ENCODE measurements at regions not wholly inside any gene's neighbourhood (a gene's known extent, or its start where the extent isn't known, plus 50 kb on each side); places are given as distances from the start of the nearest gene placed in this dataset.
A peak's percentile ranks its signal among the peaks of the same experiment; 100 is the strongest.
"Not testable (repeated sequence)": the region's sequence is repeated elsewhere in the genome, so short reads cannot be mapped to it uniquely, and the experiment has no call there.

DNA sequence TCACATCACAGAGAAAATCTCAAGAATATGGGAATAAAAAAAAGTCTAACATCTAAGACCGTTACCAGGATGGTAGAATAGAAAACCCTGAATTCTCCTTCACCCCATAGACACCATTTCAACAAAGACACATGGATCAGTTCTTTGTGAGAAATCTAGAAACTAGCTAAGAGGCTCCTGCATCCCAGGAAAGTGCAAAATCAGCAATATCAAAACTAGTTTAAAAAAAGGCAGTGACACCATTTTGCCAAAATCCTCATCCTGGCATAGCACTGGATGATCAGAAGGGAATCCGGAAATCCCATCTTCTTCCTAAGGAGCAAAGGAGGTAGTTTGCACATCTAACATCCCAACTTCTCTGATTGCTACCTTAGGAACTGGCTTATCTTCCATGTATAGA lies 88.9 kb upstream of the MAGEE2 start:
- no peak for DNase-seq (ENCODE audit: low spot score)

DNA sequence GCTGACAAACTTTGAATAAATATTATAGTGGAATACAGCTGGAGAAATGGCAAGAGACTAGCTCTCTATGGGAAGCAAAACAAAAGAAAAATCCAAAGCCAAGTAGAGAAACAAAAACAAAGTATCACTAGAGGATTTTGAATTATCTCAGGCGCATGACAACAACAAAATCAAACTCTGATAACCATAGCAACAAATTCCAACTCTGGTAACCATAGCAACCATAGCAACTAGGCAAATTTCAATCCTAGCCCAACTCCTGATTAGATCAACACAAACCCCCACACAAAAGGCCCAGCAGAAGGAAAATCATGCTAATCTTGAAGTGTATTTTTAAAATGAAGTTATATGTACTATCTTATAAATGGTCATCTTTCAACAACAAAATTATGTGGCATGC lies 98.4 kb upstream of the MAGEE2 start:
- DNase-seq (ENCODE audit: low spot score), result no peak

DNA sequence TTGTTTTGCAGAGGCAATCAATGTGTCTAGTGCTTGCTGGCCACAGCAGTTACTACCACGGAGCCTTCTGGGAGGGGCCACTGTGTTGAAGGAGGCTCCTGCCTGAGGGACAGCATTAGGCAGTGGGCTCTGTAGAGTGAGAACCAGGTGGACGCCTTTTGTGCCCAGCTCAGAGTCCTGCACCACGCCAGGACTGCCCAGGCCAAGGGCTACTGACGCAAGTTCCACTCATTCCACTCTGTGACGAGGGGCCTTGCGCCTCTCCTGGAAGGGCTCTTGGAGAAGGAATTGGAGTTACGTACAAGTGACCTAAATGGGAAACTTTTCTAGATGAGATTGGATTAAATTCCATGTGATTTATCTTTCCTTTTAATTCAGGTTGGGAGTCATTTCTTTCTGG lies 102.8 kb upstream of the MAGEE2 start:
- no peak for DNase-seq (ENCODE audit: low spot score)

GRCh38 chrX:75892749-75893148 lies 107.7 kb upstream of the MAGEE2 start:
- no peak for DNase-seq (ENCODE audit: low spot score)

DNA sequence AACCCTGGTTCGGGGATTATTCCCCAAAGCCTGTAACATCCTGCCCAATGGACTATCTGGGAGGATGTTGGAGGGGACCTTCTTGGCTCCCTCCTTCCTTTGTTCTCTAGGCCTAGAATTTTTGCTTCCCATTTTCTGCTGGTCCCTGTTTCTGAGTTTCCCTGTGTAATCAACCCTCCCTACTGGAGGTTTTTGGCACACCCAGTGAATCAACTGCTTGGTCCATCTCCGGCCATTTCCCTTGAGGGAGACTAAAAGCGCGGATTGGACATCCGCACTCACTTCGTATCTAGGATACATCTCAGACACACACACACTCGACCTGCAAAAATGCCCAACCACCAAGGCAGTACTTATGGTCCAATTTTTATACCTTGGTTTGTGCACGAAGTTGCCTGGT lies 108.2 kb upstream of the MAGEE2 start:
- no peak for DNase-seq (ENCODE audit: low spot score)

GRCh38 chrX:75911716-75912115 lies 126.7 kb upstream of the MAGEE2 start:
- no peak for DNase-seq (ENCODE audit: low spot score)

DNA sequence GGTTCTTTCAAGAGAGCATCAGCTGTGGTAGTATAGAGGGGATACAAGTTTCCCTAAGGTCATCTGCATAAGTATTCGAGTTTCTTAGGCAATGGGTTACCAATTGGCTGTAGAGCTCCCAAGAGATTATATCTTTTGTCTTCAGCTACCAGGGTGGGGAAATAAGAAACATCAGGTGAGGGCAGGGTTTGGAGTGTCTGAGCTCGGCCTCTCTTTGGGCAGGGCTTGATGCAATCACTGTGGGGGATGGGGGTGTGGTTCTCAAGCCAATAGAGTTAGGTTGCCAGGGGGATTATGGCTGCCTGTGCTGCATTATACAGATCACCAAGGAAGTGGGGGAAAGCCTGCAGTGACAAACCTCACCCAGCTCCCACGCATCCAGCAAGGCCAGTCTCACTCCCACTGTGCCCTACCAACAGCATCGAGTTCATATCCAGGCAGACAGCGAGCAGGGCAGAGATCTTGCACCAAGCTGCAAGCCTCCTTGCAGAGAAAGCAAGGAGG lies 172.1 kb upstream of the MAGEE2 start:
- no peak for DNase-seq (ENCODE audit: low spot score)

- DNase-seq (ENCODE audit: low spot score), result not testable (repeated sequence)
These were observed 176.3 kb upstream of the MAGEE2 start for GRCh38 chrX:75961321-75961720.

DNA sequence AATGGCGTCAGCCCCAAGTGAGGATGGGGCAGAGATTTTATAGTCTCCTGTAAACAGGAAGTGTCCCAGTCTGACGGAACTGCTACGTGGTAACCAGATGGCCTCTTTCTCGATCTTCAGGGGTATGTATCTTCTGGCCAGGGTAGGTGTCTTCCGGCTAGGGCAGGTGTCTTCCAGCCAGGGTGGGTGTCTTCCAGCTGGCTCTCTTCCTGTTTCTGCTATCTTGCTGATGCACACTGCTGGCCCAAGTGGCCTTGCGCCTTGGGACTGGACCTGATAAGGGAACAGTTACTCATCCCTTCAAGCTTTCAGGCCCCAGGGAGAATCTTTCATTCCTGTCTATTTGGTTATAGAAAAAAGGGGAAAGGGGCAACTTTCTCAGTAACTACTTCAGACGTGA lies 178.7 kb upstream of the MAGEE2 start:
- no peak for DNase-seq (ENCODE audit: low spot score)

DNA sequence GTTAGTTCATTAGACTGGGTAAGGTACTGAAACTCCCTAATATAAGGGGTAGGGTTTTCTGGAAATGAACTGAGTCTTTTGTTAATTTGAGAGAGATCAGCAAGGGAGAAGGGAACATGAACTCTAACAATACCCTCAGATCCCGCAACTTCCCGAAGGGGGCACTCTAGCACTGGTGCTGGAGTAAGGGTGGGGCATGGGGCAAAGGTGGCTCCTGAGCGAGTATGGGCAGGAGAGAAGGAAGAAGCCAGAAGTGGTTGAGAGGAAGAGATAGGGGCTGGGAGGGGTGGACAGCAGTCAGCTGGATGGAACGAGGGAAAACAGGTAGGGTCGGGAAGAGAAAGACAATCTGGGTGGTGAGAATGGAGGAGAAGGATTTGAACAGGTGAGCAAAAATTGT lies 183.2 kb upstream of the MAGEE2 start:
- no peak for DNase-seq (ENCODE audit: low spot score)

GRCh38 chrX:75986976-75987375 lies 185.9 kb upstream of the PBDC1 start:
- DNase-seq (ENCODE audit: low spot score), result no peak

DNA sequence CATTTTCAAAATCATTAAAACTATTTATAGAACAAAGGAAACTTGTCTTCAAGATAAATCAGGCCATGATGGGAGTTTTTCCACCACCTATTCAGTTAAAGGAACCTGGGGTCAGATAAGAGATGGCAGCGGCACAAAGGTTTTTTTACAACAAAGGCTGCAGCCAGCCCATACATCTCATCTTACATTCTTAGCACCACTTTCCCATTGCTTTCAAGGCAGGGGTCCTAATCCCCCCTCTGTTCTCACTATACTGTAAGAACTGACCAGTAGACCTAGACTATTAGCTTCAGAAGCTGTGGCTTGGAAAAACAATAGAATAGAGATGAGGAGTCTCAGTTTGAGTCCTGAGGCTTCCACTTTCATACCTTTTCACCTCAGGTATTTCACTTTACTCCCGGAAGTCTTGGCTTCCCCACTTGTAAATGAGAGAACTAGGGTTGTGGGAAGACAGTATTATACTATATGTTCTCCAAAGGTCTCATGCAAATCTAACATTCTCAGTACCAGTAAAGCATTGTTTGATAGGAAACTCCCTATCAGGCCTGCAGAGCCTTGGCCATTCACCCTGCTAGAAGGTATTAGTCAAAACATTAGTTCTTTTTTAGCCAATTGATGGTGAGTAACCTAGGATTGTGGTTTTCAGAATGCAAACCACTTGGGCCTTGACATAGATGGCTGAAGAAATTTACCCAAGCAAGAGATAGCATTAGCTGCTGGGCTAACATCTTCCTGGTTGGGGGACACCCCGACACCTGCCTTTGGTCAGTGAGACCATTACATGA lies 182.9 kb upstream of the PBDC1 start:
- DNase-seq (ENCODE audit: low spot score), result no peak

DNA sequence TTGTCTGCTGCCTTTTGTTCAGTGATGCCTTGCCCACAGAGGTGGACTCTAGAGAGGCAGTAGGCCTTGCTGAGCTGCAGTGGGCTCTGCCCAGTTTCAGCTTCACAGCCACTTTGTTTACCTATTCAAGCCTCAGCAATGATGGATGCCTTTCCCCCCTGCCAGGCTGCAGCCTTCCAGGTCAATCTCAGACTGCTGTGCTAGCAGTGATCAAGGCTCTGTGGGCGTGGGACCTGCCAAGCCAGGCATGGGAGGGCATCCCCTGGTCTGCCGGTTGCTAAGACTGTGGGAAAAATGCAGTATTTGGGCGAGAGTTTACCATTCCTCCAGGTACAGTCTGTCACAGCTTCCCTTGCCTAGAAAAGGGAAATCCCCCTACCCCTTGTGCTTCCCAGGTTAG lies 175.2 kb upstream of the PBDC1 start:
- DNase-seq (ENCODE audit: low spot score), result no peak

GRCh38 chrX:76014321-76014720 lies 158.5 kb upstream of the PBDC1 start:
- DNase-seq (ENCODE audit: low spot score), result no peak

DNA sequence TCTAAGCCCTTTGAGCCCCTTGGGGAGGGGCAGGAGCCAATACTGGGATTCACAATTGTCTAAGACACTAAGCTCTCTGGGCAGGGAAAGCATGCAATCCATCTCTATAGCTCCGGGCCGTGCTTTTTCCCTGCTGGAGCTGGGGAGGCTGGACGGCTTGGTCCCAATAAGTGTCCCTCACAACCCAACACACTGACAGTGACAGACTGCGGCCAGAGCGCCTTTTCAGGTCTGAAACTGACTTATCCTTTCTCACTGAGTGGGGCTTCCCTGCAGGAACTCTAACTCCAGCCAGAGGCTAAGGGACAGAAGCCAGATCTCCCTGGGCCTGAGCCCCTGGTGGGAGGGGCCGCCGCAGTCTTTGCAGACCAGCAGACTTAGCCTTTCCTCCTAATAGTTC lies 146.6 kb upstream of the PBDC1 start:
- DNase-seq (ENCODE audit: low spot score), result no peak

DNA sequence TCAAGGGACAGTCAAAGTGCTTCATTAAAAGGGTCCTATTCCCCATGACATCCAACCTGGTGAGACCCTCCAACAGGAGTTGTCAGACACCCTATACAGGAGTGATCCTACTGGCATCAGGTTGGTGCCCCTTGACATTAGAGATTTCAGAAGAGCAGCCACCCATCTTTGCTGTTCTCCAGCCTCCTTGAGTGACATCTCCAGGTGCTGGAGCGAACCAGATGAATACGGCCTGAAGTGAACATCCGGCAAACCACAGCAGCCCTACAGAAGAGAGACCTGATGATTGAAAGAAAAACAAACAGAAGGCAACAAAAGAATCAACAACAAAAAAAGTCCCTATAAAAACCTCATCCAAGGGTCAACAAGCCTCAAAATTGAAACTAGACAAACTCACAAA lies 146.1 kb upstream of the PBDC1 start:
- no peak for DNase-seq (ENCODE audit: low spot score)

GRCh38 chrX:76029385-76029784 lies 143.5 kb upstream of the PBDC1 start:
- DNase-seq (ENCODE audit: low spot score), result no peak

DNA sequence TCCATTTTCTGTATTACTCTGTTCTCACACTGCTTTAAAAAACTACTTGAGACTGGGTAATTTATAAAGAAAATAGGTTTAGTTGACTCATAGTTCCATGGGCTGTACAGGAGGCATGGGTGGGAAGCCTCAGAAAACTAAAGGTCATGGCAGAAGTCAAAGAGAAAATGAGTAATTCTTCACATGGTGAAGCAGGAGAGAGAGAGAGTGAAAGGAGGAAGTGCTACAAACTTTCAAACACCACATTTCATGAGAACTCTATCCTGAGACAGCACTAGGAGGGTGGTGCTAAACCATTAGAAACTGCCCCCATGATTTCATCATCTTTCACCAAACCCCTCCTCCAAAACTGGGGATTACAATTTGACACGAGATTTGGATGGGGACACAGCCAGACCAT lies 108.0 kb upstream of the PBDC1 start:
- no peak for DNase-seq (ENCODE audit: low spot score)

DNA sequence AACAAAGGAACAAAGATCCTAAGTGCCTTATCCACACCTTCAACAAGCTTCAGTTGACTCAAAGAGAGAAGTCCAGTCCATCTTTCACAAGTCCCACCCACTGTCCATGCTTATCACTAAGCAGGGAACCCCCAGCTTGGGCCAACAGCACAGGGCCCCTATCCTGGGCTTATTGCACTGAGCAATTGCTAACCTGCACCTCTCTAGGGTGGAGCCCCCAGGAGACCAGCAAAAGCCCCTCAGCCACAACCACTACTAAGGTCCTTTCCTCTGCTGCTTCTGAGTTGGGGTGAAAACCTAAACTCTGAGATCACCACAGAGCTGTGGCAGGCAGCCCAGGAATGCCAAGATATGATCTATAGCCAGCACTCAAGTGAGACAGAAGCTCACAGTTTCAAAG lies 96.7 kb upstream of the PBDC1 start:
- DNase-seq (ENCODE audit: low spot score), result no peak

DNA sequence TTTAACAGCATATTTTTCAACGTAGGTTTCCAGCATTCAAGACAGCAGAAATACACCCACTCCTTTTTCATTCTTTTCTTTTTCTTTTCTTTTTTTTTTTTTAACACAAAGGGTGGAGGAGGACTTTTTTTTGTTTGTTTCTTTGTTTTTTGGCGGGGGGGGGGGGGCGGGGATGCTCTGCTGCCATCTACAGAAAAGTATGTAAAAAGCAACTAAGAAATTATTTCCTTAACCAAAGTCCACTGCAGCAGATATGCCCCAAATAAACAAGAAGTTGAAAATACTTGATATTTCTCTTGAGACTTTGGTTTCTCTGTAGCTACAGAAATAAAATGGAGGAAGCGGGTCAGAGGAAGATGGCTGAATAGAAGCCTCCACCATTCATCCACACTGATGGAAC lies 63.2 kb upstream of the PBDC1 start:
- peak; percentile 6 for DNase-seq (ENCODE audit: low spot score)
